Uterus (tissue), 2 donors: ENCODE measurements at regions not wholly inside any gene's neighbourhood (a gene's known extent, or its start where the extent isn't known, plus 50 kb on each side); places are given as distances from the start of the nearest gene placed in this dataset.
"Not testable (repeated sequence)": the region's sequence is repeated elsewhere in the genome, so short reads cannot be mapped to it uniquely, and the experiment has no call there.

ENCODE experiments used
- POLR2A ChIP-seq, 2 donors: fragments of 450-650 bp; IDR thresholded peaks; one replicate each; pipeline ENCODE4 v1.6.1; 2016; ENCODE audit warnings: antibody characterized with exemption in 2 of 2, mild to moderate bottlenecking in 1 of 2, moderate library complexity in 1 of 2
- TF ChIP-seq, protein P1 (sequence below), 4 experiments: fragments of 200-600 bp in 2 of 4; fragments of 450-650 bp in 2 of 4; sonication (generic) in 2 of 4; IDR thresholded peaks; one replicate each; pipeline ENCODE4 v1.5.1; 2016 to 2019; ENCODE audit warnings: antibody characterized with exemption in 4 of 4, mild to moderate bottlenecking in 2 of 4, moderate library complexity in 1 of 4

- TF ChIP-seq POLR2A (IDR thresholded peaks at IDR 0.05), result not testable (repeated sequence)
- TF ChIP-seq, protein P1, sequence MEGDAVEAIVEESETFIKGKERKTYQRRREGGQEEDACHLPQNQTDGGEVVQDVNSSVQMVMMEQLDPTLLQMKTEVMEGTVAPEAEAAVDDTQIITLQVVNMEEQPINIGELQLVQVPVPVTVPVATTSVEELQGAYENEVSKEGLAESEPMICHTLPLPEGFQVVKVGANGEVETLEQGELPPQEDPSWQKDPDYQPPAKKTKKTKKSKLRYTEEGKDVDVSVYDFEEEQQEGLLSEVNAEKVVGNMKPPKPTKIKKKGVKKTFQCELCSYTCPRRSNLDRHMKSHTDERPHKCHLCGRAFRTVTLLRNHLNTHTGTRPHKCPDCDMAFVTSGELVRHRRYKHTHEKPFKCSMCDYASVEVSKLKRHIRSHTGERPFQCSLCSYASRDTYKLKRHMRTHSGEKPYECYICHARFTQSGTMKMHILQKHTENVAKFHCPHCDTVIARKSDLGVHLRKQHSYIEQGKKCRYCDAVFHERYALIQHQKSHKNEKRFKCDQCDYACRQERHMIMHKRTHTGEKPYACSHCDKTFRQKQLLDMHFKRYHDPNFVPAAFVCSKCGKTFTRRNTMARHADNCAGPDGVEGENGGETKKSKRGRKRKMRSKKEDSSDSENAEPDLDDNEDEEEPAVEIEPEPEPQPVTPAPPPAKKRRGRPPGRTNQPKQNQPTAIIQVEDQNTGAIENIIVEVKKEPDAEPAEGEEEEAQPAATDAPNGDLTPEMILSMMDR (IDR thresholded peaks at IDR 0.05), result not testable (repeated sequence)
Measured at GRCh38 chr10:47578547-47578946, 55.1 kb upstream of the AGAP9 start.
